ENCODE measurements at regions not wholly inside any gene's neighbourhood (a gene's known extent, or its start where the extent isn't known, plus 50 kb on each side); places are given as distances from the start of the nearest gene placed in this dataset.

DNA sequence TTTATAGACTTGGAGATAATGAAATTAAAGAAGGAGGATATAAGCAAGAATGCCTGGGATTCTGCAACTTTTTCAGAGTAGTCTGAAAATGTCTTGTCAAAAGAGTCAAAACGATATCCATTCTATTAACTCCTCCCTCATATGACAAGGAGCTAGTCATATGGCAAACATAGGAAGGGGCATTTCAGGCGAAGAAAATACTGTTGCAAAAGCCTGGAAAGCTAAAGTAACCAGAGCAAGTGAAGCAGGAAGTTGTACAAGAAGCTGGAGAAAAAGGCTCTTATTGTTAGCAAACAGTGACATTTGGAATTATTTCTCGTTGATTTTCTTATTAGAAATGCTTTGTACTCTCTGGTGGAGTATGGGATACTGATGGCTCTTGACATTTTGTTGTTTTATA is 94.0 kb upstream of the PTPRD start:
- no peak for ATAC-seq (ENCODE audit: low read depth)
- WGBS, 2 experiments (ENCODE audit: extremely low coverage in 2 of 2, insufficient read length in 1 of 2) = no CpG with 5 or more reads among the region's 3 CpGs
- POLR2A ChIA-PET (ENCODE audit: unreplicated experiment) = no interaction called here

More for the DNA sequence above, 94.0 kb upstream of the PTPRD start:
- Histone ChIP-seq H2BK20ac (ENCODE audit: low read depth, low read length) (no peak overlapping the region), H3K79me1 (ENCODE audit: low read depth in 1 of 2, low read length in 2 of 2) (no peaks in the 10 kb centered on the region), H4K8ac (ENCODE audit: low read depth in 2 of 2, low read length in 2 of 2) (no peak overlapping the region), H3K18ac (ENCODE audit: low read depth, low read length) (no peak overlapping the region), H4K91ac (ENCODE audit: insufficient read depth, low read depth, low read length) (no peak overlapping the region), H3K23ac (ENCODE audit: low read depth, low read length) (no peak overlapping the region), H3K4me3 (ENCODE audit: insufficient read depth, low read depth, low read length) (no peak overlapping the region), H3K36me3 (ENCODE audit: control insufficient read depth, insufficient read depth, low read length) (no peaks in the 10 kb centered on the region), H2BK5ac (ENCODE audit: low read depth, low read length, poor library complexity, severe bottlenecking) (no peak overlapping the region), H3K9ac (ENCODE audit: low read depth, low read length) (no peak overlapping the region), H3K4me2 (ENCODE audit: low read depth, low read length) (no peak overlapping the region), H3K27me3 (ENCODE audit: control insufficient read depth, insufficient read depth, low read length) (no peaks in the 10 kb centered on the region), H3K56ac (ENCODE audit: extremely low read depth, insufficient read depth, low read length) (no peak overlapping the region), H3K27ac (ENCODE audit: insufficient read depth, low read length) (no peak overlapping the region), H3K4ac (ENCODE audit: low read depth, low read length) (no peak overlapping the region), H3K4me1 (ENCODE audit: control insufficient read depth, insufficient read depth, low read length) (no peaks in the 10 kb centered on the region), H4K5ac (ENCODE audit: low read depth, low read length) (no peak overlapping the region), H2BK15ac (ENCODE audit: low read depth, low read length) (no peak overlapping the region), H3K14ac (replicated peaks; ENCODE audit: low read depth, low read length) (no peak overlapping the region), H4K20me1 (ENCODE audit: insufficient read depth, low read length) (no peaks in the 10 kb centered on the region), H2AK5ac (ENCODE audit: low read depth, low read length) (no peak overlapping the region), H2AK9ac (replicated peaks; ENCODE audit: low read depth, low read length, poor library complexity) (no peak overlapping the region), H3K9me1 (ENCODE audit: insufficient read depth, low read length) (no peaks in the 10 kb centered on the region), H2BK120ac (ENCODE audit: low read depth, low read length) (no peak overlapping the region), H2AFZ (replicated peaks; ENCODE audit: low read length, poor library complexity) (no peak overlapping the region), H3K9me3 (ENCODE audit: control insufficient read depth, insufficient read depth, low read length) (no peaks in the 10 kb centered on the region; the same call in 1 of the 2 replicates)
- intact Hi-C loops (cut with micrococcal nuclease) (no loop called here), dilution Hi-C loops (cut with HindIII; ENCODE audit: low sequenced_read_pairs, unreplicated experiment) (no loop called here), in situ Hi-C loops (cut with MboI; ENCODE audit: low sequenced_read_pairs) (no loop called here)
- no peak for DNase-seq
- TF ChIP-seq MXI1 (IDR thresholded peaks at IDR 0.05; ENCODE audit: borderline replicate concordance, low read depth, low read length) (no peak), SMC3 (IDR thresholded peaks at IDR 0.05; ENCODE audit: low read depth, low read length) (no peak), BHLHE40 (IDR thresholded peaks at IDR 0.05; ENCODE audit: low read depth, low read length) (no peak), FOS (IDR thresholded peaks at IDR 0.05; ENCODE audit: low read depth, low read length) (no peak), RAD21 (IDR thresholded peaks at IDR 0.05; ENCODE audit: low read length) (no peak), CEBPB (IDR thresholded peaks at IDR 0.05; ENCODE audit: low read depth, low read length) (no peak), MAZ (IDR thresholded peaks at IDR 0.05; ENCODE audit: borderline replicate concordance, low read depth, low read length) (no peak), NFE2L2 (IDR thresholded peaks at IDR 0.05; ENCODE audit: low read depth, low read length) (no peak)
- TF ChIP-seq, protein P1, sequence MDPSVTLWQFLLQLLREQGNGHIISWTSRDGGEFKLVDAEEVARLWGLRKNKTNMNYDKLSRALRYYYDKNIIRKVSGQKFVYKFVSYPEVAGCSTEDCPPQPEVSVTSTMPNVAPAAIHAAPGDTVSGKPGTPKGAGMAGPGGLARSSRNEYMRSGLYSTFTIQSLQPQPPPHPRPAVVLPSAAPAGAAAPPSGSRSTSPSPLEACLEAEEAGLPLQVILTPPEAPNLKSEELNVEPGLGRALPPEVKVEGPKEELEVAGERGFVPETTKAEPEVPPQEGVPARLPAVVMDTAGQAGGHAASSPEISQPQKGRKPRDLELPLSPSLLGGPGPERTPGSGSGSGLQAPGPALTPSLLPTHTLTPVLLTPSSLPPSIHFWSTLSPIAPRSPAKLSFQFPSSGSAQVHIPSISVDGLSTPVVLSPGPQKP (IDR thresholded peaks at IDR 0.05; ENCODE audit: borderline replicate concordance, low read depth, low read length) = no peak
- TF ChIP-seq, protein P2, sequence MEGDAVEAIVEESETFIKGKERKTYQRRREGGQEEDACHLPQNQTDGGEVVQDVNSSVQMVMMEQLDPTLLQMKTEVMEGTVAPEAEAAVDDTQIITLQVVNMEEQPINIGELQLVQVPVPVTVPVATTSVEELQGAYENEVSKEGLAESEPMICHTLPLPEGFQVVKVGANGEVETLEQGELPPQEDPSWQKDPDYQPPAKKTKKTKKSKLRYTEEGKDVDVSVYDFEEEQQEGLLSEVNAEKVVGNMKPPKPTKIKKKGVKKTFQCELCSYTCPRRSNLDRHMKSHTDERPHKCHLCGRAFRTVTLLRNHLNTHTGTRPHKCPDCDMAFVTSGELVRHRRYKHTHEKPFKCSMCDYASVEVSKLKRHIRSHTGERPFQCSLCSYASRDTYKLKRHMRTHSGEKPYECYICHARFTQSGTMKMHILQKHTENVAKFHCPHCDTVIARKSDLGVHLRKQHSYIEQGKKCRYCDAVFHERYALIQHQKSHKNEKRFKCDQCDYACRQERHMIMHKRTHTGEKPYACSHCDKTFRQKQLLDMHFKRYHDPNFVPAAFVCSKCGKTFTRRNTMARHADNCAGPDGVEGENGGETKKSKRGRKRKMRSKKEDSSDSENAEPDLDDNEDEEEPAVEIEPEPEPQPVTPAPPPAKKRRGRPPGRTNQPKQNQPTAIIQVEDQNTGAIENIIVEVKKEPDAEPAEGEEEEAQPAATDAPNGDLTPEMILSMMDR (conservative IDR thresholded peaks at IDR 0.05; ENCODE audit: low read depth, low read length) = no peak
- CTCF ChIA-PET = no interaction called here
- no TSS peak for BruUV-seq (replicated peaks)

Data from IMR-90 (cell line).